ENCODE measurements at regions not wholly inside any gene's neighbourhood (a gene's known extent, or its start where the extent isn't known, plus 50 kb on each side); places are given as distances from the start of the nearest gene placed in this dataset.

DNA sequence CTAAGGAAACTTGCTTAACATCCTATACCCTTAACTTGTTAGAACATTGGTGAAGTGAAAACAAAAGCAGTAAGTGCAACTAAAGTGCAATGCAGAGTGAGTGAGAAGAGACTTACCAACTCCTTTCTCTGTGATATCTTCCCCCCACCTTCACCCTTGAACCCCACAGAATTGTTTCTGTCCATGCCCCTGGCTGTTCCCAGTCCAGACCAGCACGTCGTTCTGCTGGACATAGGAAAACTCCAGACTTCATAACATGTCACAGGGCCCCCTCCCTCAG is 91.9 kb downstream of the DAD1 start:
- TF ChIP-seq POLR2AphosphoS5 (IDR thresholded peaks at IDR 0.05; ENCODE audit: low read depth, low read length) (no peak), SIN3A (IDR thresholded peaks at IDR 0.05; ENCODE audit: borderline replicate concordance, insufficient read depth, low read length) (no peak)

Measured in PFSK-1 (cell line).